ENCODE measurements at regions not wholly inside any gene's neighbourhood (a gene's known extent, or its start where the extent isn't known, plus 50 kb on each side); places are given as distances from the start of the nearest gene placed in this dataset.

- H3K27ac ChIP-seq (ENCODE audit: low read length in 2 of 2), result no peak overlapping the region
- POLR2A ChIA-PET, result no interaction called here
- H3K9ac ChIP-seq (ENCODE audit: low read length), result no peak overlapping the region
- H3K9me3 ChIP-seq (ENCODE audit: control extremely low read depth in 1 of 3, control insufficient read depth in 2 of 3, insufficient read depth in 1 of 3, low read length in 2 of 3), result no peaks in the 10 kb centered on the region
- H3K27me3 Mint-ChIP-seq, result no peaks in the 10 kb centered on the region
- CTCF ChIA-PET, result no interaction called here
- H2AFZ ChIP-seq (ENCODE audit: insufficient read depth, low read depth, low read length, poor library complexity, severe bottlenecking), result no peak overlapping the region
- DNase-seq (no peak), ATAC-seq (ENCODE audit: low read depth) (no peak)
- H3K4me1 ChIP-seq (ENCODE audit: control insufficient read depth in 2 of 2, insufficient read depth in 2 of 2, low read length in 2 of 2), result no peaks in the 10 kb centered on the region
- TF ChIP-seq, protein P1, sequence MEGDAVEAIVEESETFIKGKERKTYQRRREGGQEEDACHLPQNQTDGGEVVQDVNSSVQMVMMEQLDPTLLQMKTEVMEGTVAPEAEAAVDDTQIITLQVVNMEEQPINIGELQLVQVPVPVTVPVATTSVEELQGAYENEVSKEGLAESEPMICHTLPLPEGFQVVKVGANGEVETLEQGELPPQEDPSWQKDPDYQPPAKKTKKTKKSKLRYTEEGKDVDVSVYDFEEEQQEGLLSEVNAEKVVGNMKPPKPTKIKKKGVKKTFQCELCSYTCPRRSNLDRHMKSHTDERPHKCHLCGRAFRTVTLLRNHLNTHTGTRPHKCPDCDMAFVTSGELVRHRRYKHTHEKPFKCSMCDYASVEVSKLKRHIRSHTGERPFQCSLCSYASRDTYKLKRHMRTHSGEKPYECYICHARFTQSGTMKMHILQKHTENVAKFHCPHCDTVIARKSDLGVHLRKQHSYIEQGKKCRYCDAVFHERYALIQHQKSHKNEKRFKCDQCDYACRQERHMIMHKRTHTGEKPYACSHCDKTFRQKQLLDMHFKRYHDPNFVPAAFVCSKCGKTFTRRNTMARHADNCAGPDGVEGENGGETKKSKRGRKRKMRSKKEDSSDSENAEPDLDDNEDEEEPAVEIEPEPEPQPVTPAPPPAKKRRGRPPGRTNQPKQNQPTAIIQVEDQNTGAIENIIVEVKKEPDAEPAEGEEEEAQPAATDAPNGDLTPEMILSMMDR (IDR thresholded peaks at IDR 0.05), result no peak
- no peak for TF ChIP-seq EZH2 (IDR thresholded peaks at IDR 0.05; ENCODE audit: borderline replicate concordance, insufficient read depth, low read depth, low read length, poor library complexity, severe bottlenecking)
- H3K4me1 Mint-ChIP-seq, result no peaks in the 10 kb centered on the region
- no peaks in the 10 kb centered on the region for H3K79me2 ChIP-seq (ENCODE audit: control insufficient read depth, insufficient read depth, low read length)
- intact Hi-C loops (cut with micrococcal nuclease), result no loop called here
- no peak overlapping the region for H3K27ac Mint-ChIP-seq
- no peak overlapping the region for H3K4me3 ChIP-seq (ENCODE audit: control extremely low read depth in 1 of 5, extremely low read depth in 1 of 5, insufficient read depth in 1 of 5, low read depth in 2 of 5, low read length in 4 of 5)
- no peak overlapping the region for H3K4me3 Mint-ChIP-seq
- H3K4me2 ChIP-seq (replicated peaks; ENCODE audit: low read depth, low read length, poor library complexity, severe bottlenecking), result no peak overlapping the region
- H3K9me3 Mint-ChIP-seq (ENCODE audit: insufficient read depth), result no peaks in the 10 kb centered on the region
- no peaks in the 10 kb centered on the region for H4K20me1 ChIP-seq (ENCODE audit: control insufficient read depth, insufficient read depth, low read length, poor library complexity, severe bottlenecking)
- no peaks in the 10 kb centered on the region for H3K27me3 ChIP-seq (replicated peaks in 1 of 4; ENCODE audit: control extremely low read depth in 1 of 4, control insufficient read depth in 3 of 4, insufficient read depth in 4 of 4, low read length in 3 of 4)
- no CpG with 5 or more reads among the region's 3 CpGs for WGBS (ENCODE audit: insufficient coverage)
- no peaks in the 10 kb centered on the region for H3K36me3 ChIP-seq (replicated peaks in 1 of 2; ENCODE audit: control extremely low read depth in 1 of 2, control insufficient read depth in 1 of 2, extremely low read depth in 1 of 2, insufficient read depth in 2 of 2, low read length in 1 of 2)
Observed at GRCh38 chrX:26922278-26922677, 540.9 kb downstream of the PPP4R3C start.

GRCh38 chrX:26918631-26919030 is 544.5 kb downstream of the PPP4R3C start:
- H3K27ac Mint-ChIP-seq, result no peak overlapping the region
- intact Hi-C loops (cut with micrococcal nuclease), result no loop called here
- H3K9me3 ChIP-seq (ENCODE audit: control extremely low read depth in 1 of 3, control insufficient read depth in 2 of 3, insufficient read depth in 1 of 3, low read length in 2 of 3), result no peaks in the 10 kb centered on the region
- H3K9me3 Mint-ChIP-seq (ENCODE audit: insufficient read depth), result no peaks in the 10 kb centered on the region
- WGBS (ENCODE audit: insufficient coverage), result no CpG with 5 or more reads among the region's 4 CpGs
- H3K36me3 ChIP-seq (replicated peaks in 1 of 2; ENCODE audit: control extremely low read depth in 1 of 2, control insufficient read depth in 1 of 2, extremely low read depth in 1 of 2, insufficient read depth in 2 of 2, low read length in 1 of 2), result no peaks in the 10 kb centered on the region
- no peak overlapping the region for H3K27ac ChIP-seq (ENCODE audit: low read length in 2 of 2)
- H3K4me2 ChIP-seq (replicated peaks; ENCODE audit: low read depth, low read length, poor library complexity, severe bottlenecking), result no peak overlapping the region
- no peak overlapping the region for H3K4me3 Mint-ChIP-seq
- H4K20me1 ChIP-seq (ENCODE audit: control insufficient read depth, insufficient read depth, low read length, poor library complexity, severe bottlenecking), result no peaks in the 10 kb centered on the region
- no peaks in the 10 kb centered on the region for H3K79me2 ChIP-seq (ENCODE audit: control insufficient read depth, insufficient read depth, low read length)
- H3K27me3 ChIP-seq (replicated peaks in 1 of 4; ENCODE audit: control extremely low read depth in 1 of 4, control insufficient read depth in 3 of 4, insufficient read depth in 4 of 4, low read length in 3 of 4), result no peaks in the 10 kb centered on the region
- CTCF ChIA-PET, result no interaction called here
- H3K4me1 Mint-ChIP-seq, result no peaks in the 10 kb centered on the region
- no peak for TF ChIP-seq EZH2 (IDR thresholded peaks at IDR 0.05; ENCODE audit: borderline replicate concordance, insufficient read depth, low read depth, low read length, poor library complexity, severe bottlenecking)
- TF ChIP-seq, protein P1 (IDR thresholded peaks at IDR 0.05), result no peak
- no peak overlapping the region for H3K9ac ChIP-seq (ENCODE audit: low read length)
- no peaks in the 10 kb centered on the region for H3K27me3 Mint-ChIP-seq
- ATAC-seq (ENCODE audit: low read depth) (no peak), DNase-seq (no peak)
- POLR2A ChIA-PET, result no interaction called here
- no peak overlapping the region for H2AFZ ChIP-seq (ENCODE audit: insufficient read depth, low read depth, low read length, poor library complexity, severe bottlenecking)
- no peak overlapping the region for H3K4me3 ChIP-seq (ENCODE audit: control extremely low read depth in 1 of 5, extremely low read depth in 1 of 5, insufficient read depth in 1 of 5, low read depth in 2 of 5, low read length in 4 of 5)
- H3K4me1 ChIP-seq (ENCODE audit: control insufficient read depth in 2 of 2, insufficient read depth in 2 of 2, low read length in 2 of 2), result no peaks in the 10 kb centered on the region
